Ovary (tissue), 3 donors: ENCODE measurements at regions not wholly inside any gene's neighbourhood (a gene's known extent, or its start where the extent isn't known, plus 50 kb on each side); places are given as distances from the start of the nearest gene placed in this dataset.

Experiments
- CTCF ChIP-seq, 3 donors: fragments of 450-650 bp in 2 of 3; fragments of 200-600 bp in 1 of 3; IDR thresholded peaks; one replicate each; pipeline versions ENCODE4 v1.5.1 to v1.8.0; 2016 to 2022; ENCODE audit warnings: antibody characterized with exemption in 3 of 3, mild to moderate bottlenecking in 1 of 3
- POLR2A ChIP-seq: fragments of 450-650 bp; IDR thresholded peaks from one replicate; pipeline ENCODE4 v1.6.1; 2017; ENCODE audit warnings: antibody characterized with exemption, mild to moderate bottlenecking, moderate library complexity
- donor health status: DM: no; HTN: no; CAD: no.

GRCh38 chr12:78778339-78778738, 86.2 kb upstream of the SYT1 start:
- no peak for TF ChIP-seq CTCF (IDR thresholded peaks at IDR 0.05)
- no peak for TF ChIP-seq POLR2A
